A172 (cell line): ENCODE measurements at regions not wholly inside any gene's neighbourhood (a gene's known extent, or its start where the extent isn't known, plus 50 kb on each side); places are given as distances from the start of the nearest gene placed in this dataset.

Experiments
- DNase-seq: peaks from one replicate; pipeline ENCODE4 v3.0.0-alpha.2; 2015; ENCODE audit warnings: low spot score

DNA sequence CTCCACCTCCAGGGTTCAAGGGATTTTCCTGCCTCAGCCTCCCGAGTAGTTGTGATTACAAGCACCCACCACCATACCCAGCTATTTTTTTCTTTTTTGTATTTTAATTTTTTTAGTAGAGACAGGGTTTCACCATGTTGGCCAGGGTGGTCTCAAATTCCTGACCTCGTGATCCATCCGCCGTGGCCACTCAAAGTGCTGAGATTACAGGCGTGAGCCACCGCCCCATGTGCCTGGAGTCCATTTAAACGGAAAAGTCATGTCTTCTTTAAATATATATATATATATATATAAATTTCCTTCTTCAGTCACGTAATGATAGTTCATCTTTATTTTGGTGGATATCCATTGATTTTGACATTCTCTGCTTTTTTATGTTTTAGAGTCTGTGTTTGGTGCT, 264.0 kb upstream of the PITX2 start:
- no peak for DNase-seq

DNA sequence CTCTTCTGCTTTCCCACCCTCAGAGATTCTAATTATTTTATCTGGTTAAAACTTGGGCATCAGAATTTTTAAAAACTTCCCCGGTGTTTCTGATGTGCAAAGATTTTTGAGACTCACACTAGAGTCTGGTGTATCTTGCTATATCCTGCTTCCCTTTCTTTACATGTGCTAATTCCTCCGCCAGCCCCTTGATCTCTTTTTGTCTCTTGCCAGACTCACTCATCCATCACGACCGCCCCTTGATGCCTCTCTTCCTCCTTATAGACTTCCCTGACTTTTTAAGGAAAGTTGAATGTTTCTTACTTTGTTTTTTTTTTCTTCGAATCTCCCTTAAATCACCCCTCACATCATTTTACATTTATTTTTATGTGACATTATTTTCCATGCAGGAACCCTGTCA, 274.9 kb upstream of the PITX2 start:
- DNase-seq: no peak

DNA sequence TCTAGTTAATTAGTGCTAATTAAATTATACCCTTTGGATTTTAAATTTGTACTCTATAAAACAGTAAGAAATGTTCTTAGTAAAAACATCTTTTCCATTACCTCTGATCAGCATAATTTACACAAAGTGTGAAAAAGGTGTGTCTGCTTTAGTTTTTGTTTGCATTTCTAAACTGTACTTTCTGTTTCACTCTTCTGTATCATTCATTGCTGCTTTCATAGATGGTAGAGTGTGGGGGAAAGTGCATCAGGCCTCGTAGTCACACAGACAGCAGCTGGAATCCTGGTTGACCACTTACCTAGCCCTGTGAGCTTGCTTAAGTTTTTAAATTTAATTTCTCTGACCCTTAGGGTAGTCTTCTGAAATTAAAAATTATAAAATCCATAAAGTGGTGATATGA, 275.4 kb upstream of the PITX2 start:
- DNase-seq: no peak

DNA sequence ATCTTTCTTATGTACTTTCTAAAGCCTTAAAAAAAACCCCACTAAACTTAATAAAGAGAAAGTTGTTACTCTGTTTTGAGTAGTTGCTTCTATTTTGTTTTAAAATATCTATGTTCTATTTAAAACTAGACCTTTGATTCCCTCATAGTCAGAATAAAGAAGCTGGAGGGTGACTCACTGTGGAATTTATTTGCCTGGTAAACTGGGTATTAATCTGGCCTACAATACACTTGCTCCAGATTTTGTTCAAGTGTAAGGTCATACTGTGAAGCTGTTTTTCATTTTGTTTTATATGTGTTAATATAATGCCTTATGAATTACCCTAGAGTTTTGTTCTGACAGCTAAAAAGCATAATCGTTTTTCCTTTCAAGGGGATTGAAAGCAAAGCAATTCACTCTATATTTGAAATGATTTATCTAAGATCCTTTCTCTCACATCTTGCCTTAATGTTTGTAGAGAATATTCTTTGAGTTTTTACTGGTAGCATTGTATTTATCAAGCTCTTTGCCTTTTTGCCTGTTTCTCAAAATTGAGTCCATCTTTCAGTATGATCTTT, 277.4 kb upstream of the PITX2 start:
- DNase-seq: no peak

DNA sequence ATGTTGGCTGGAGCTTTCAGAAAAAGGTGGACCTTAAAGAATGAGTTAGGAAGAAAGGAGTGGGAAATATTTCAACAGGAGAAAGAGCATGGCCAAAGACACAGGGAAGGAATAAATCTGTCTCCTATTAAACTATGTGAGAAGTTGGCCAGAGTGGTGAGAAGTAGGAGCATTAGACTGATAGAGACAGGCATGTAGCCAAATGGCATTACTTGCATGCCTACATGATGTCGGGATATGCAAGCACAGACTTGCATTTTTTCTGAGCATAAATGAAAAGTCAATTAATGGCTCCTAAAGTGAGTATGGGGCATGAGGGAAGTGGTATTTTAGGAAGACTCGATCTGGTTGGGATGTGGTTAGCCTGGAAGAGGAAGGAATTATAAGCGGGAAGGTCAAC, 279.6 kb upstream of the PITX2 start:
- no peak for DNase-seq

DNA sequence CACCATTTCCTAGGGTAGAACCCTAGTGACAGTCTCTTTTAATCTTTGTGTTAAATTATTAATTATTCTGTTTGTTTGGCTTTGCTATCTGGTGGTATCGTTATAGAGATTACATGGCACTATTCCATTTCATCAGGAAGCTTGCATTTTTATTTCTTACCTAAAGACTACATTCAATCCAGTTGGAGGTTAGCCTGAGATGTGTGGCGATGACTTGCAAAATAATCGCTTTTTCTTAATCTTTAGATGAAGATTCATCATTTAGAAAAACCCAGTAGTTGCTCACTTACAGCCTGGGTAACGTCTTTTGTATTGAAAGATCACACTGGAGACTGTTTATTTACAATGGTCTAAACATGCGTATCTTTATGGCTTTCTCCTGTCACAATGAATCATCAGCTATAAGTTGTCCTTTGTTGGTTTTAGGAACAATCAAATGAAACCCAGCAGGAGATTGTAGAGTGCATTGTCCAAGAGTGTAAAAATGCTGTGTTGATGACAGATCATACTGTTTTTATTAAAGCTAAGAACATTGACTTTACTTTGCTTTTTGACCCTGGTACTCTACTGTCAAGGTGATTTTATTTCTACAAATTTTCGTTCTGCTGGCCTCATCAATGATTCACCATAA, 281.7 kb upstream of the PITX2 start:
- peak; percentile 60 for DNase-seq

DNA sequence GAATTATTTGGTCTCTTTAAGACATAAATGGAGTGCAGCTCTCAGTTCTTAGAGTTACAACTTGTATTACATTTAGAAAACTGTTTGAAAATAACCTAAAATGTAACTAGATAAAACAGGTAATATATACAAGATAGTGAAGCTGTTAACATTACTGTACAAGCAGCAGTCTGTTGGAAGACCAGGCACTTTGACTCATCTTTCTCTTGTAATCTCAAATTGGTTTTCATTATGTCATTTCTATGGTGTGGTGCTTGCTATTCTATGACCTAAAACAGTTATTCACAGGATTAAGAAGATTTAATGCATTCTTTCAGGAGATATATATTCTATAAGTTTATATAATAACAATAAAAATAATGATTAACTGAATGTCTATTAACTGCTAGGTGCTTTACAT, 282.5 kb upstream of the PITX2 start:
- DNase-seq: no peak

DNA sequence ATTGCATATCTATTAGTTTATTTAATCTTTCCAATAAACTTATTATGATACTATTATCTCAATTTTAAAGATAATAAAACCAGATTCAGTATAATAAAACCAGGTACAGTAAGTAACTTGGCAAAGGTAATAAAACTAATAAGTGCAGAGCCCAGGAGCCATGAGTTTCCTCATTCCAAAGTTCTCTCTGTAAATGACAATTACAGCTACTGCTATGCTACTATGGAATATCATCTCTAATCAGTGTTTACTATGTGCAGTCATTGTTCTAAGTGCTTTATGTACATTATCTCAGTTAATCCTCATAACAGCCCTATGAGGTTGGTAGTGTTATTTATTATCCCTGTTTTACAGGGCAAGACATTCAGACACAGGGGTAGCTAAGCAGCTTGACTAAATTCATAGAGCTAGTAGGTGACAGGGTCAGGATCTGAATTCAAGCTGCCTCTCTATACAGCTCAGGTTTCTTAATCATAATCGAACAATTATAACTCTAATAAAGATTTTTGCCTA, 285.0 kb upstream of the PITX2 start:
- DNase-seq: no peak

DNA sequence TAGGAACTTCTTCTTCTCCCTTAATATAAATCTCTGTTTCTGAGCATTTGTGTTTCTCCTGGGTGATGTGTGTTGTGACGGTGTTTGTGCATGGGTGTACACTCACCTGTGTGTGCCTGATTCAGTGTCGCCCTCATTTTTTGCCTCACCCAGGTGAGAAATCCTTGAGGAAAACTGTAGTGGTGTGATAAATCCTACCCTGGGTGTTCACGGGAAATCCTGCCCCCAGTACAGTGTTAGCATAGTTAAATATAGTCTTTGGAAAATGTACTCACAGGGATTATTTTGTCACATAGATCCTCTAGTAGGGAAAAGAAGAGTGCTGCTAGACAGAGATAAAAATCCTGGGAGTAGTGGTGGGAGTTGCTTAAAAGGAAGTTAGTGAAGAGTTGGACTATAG, 291.9 kb upstream of the PITX2 start:
- DNase-seq: no peak

DNA sequence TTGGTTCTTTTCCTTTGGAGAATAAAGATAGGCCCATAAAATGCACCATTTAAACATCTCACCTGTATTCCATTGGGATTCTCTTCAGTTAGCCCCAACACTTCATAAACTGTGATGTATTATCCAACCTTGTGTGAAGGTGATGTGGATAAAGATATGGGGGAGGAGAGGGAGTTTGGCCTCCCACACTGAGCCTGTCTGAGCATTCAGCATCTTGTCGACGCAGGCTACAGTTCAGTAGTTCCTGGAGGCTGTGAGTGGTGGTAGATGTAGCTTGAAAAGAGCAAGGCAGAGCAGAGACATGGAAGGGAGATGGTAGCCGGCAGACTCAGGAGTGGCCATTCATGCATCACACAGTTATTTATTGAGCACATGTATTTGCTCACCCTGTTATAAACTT, 292.4 kb upstream of the PITX2 start:
- no peak for DNase-seq

DNA sequence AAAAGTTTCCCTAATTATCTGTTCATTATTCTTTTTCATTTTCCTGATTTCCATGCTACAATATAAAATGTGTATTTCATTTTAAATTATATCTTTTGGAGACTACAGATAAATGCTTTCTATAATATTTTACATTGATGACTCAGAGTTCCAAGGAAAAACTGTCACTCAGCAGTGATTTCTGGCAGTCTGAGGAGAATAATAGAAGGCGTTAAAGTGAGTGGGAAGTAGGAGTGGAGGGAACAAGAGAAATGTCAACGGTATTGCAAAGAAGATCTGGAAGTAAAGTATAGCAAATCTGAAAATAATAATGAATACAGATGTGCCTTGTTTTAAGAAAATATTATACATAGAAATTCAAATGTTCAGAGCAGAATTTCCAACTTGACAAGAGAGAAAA, 293.6 kb upstream of the PITX2 start:
- DNase-seq: no peak

DNA sequence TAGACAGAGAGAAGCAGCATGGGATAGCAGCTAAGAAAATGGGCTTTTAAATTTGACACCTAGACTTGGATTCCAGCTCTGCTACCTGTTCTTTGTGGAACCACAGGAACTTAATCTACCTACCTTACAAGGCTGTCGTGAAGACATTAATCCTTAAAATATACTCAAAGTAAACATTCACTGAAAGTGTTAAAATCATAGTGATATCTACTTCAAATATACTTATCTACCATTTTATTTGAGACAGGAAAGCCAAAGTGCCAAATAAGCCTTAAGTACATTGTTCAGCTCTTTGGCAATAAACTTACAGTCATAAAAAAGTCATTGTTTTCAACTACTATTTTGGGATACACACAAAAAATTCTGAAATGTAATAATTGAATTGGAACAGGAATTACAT, 295.0 kb upstream of the PITX2 start:
- DNase-seq: no peak

DNA sequence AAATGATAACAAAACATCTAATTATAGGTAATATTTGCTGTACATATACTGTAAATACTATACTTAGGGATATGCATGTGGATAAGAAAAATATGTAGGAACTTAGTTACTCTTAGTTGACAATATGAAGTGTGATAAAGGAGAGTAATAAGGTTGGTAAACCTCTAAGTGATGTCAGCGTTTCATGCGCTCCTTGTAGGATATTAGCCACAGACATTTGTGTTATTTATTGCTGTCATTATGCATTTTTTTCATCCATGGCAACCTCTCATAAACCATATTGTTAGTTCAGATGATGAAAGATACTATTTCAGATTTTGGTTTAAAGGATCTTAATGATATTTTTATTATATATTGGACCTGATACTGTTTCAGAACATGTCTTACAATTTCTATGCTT, 298.1 kb upstream of the PITX2 start:
- DNase-seq: no peak

DNA sequence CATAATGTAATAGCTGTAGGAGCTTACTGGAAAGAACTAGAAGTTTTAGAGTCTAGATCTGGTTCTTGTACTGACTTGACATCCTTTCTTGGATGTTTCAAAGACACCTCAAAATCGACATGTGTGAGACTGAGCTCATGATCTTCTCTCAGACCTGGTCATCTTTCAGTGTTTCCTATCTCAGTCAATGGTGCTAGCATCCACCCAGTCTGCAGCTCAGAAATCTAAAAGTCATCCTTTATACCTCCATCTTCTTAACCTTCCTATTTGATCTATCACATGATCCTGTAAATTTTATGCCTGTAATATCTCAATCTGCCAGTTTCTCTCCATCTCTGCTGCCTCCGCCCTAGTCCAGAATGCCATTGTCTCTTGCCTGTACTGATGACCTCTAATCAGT, 301.9 kb upstream of the PITX2 start:
- no peak for DNase-seq

DNA sequence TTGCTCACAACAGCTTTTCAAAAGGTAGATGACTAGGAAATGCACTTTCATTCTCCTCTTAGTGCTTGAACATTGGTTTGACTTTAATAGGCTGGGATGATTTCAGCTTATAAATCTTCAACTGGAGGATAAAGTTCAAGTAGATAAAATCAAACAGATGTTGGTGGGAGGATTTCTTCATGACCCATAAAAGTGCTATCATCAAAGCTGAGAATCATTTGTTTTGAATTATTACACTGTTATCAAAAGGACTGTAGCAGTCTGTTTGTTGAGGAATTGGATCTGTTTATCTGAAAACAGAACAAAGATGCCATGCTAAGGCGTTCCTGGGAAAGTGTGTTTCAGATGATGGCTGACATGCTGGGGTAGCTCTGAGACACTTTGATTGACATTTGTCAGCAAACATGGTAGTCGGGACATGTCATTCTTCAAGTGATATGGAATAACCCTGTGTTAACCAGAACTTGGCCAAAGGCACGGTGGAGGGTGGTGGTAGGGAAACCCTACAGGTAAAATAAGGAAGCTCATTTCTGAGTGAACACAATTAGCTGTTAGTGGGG, 304.0 kb upstream of the PITX2 start:
- DNase-seq: no peak

DNA sequence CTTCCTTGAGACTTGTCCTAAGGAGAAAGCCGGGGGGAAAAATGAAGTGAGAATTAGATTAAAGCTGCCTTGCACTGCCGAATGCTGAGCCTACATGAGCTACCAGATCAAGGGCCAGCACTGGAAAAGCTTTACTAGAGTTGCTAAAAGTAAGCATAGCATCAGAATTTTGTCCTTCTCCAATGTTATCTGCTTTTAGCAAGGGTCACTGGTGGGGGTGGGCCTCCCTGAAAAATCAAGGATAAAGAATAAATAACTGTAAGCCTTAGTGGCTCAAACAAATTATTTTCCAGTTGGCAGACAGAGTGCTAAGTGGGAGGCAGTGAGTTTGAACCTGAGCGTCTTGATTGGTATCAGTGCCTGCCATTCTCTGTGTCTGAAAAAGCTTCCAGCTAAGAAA, 310.5 kb upstream of the PITX2 start:
- no peak for DNase-seq

DNA sequence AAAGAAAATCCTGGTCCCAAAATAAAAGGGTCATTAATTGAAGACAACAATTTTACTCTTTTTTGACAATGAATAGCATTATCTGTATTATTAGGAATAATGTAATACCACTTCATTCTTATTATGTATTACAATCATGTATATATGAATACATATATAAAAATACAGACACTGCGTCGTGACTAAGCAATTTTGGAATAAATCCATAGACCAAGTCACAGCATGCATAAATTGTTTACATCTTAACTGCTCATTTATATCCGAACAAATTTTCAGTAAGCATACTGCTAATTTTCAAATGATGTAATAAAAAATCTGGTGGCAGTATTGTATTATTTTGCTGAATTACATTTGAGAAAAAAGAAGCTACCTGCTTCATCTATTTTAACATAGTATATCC, 321.6 kb upstream of the PITX2 start:
- DNase-seq: no peak

DNA sequence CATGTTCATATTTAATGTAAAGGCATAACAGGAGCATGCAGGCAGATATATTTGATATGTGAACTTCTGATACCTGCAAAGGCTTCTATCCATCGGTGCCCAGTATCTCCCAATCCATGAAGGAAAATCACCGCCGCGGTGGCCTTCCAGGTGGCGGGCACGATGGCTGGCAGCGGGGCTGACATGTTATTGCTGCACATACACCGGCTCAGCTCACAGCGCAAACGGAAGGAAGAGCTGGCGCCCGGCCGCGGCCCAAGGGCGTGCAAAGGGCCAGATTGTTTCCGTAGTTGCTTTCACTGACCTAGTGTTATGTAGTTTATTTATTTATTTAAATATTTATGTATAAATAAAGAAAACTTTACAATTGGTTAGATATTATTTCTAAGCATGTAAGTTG, 322.7 kb upstream of the PITX2 start:
- no peak for DNase-seq

DNA sequence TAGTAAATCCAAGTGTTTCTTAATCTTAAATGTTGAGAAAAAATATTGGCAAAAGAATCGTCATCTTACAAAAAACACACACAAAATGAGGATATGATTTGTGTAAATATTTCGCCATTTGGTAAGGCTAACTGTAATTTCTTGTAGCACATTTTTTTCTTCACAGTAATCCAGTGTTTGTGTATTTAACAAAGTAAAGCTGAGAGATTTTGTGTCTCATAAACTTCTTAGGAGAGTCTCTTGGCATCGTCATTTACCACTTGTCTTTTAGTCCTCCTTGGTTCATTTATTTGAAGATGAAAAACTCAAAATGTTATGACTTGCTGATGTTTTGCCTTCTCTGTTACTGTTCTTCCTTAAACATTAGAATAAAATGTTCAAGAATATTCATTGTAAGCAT, 326.7 kb upstream of the PITX2 start:
- no peak for DNase-seq

DNA sequence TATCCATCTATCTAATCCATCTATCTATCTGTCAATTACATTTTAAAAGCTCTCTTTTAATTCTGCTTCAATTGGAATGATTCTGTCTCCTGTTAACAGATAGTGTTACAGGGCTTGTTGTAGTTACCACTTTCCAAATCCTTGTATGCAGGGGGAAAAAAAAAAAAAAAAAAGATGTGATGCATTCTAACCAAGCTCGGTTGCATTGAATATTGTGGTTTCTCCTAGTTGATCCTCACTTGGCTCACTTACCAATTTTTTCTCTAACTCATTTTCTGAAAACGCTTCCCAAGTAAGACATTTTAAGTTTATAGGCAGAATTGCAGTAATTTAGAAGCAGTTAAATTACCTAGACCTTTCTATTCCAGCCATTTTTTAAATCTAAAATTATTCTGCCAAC, 327.9 kb upstream of the PITX2 start:
- no peak for DNase-seq

DNA sequence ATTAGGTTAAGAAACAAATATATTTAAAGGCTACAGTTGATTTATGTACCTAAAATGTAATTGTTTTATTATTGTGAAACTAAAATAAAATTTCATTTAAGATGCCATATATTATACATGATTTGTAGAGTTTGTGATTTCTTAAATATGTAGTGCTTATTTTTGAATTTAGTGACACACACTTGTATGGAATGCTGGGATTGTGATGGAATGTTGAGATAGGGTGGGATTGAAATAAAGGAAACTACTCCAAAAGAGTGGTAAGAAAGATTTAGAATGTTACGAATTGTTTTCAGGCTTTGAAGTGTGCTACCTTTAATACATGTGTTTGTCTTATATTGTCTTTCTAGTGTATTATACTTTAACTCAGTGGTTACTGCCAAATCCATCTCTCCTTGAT, 330.3 kb upstream of the PITX2 start:
- DNase-seq: no peak

DNA sequence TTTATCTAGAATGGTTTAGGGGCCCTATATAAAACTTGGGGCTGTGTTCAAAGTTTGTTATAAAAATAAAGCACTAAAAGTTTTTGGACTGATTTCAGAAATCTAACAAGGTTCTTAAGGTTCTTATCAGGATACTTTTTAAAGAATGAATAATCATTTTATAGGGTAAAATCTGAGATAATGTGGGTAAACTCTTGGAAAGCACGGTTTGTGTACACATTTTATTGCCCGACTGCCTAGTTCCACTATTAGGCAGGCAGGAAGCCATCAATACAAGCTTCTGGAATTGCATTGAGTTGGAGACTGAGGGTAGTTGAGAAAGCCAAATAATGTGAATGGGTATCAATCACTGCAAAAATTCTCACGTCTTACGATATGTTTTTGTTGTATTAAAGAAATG, 331.0 kb upstream of the PITX2 start:
- DNase-seq: no peak

DNA sequence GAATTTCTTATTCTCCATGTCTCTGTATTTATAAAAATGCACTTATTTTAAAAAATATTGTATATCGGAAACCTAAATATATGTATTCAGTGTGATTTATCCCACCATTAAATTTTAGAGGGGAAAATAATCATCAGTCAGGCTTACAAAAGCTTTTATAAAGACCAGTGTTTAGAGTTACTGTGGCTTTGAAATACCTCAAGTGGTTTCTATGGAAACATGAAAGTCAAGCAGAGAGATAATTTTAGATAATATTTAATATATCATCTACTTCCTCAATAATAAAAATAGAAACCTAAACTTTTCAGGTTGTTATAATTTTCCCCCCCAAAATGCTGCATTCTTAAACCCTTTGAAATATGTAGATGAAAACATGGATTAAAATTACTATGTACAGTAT, 332.9 kb upstream of the PITX2 start:
- no peak for DNase-seq
